Psoas muscle (tissue), 7 donors: ENCODE measurements at regions not wholly inside any gene's neighbourhood (a gene's known extent, or its start where the extent isn't known, plus 50 kb on each side); places are given as distances from the start of the nearest gene placed in this dataset.

ENCODE experiments used
- ATAC-seq, 4 donors: fragments of 200-7000 bp; cut with Tn5 transposase; one replicate each; pipeline ENCODE4 v1.9.1; 2020; ENCODE audit warnings: moderate library complexity in 3 of 4, mild to moderate bottlenecking in 2 of 4
- DNase-seq, 2 donors: peaks; one replicate each; pipeline ENCODE4 v3.0.0-alpha.2; 2020
- H3K27ac ChIP-seq: fragments of 200-600 bp; one replicate; pipeline ENCODE4 v1.8.0; 2022
- H3K27me3 ChIP-seq, 3 donors: fragments of 200-600 bp in 1 of 3; one replicate each; pipeline versions ENCODE4 v1.6.1 to v1.8.0; 2013 to 2022; ENCODE audit warnings: low read length in 2 of 3, mild to moderate bottlenecking in 2 of 3, moderate library complexity in 1 of 3; ENCODE audit not compliant: insufficient read depth in 3 of 3
- H3K36me3 ChIP-seq, 2 donors: fragments of 200-600 bp in 1 of 2; one replicate each; pipeline versions ENCODE4 v1.6.1 to v1.8.0; 2013 to 2022; ENCODE audit warnings: low read depth in 1 of 2, mild to moderate bottlenecking in 1 of 2, moderate library complexity in 1 of 2; ENCODE audit not compliant: insufficient read depth in 1 of 2
- H3K4me1 ChIP-seq: fragments of 200-600 bp; one replicate; pipeline ENCODE4 v1.8.0; 2022
- H3K4me3 ChIP-seq: fragments of 200-600 bp; one replicate; pipeline ENCODE4 v1.8.0; 2022; ENCODE audit warnings: mild to moderate bottlenecking
- H3K9me3 ChIP-seq: fragments of 200-600 bp; one replicate; pipeline ENCODE4 v1.8.0; 2022
- CTCF ChIP-seq: fragments of 200-600 bp; IDR thresholded peaks from one replicate; pipeline ENCODE4 v1.8.0; 2022; ENCODE audit warnings: antibody characterized with exemption
- WGBS, 3 donors: extraction: QIAGEN DNeasy Blood & Tissue Kit; methylation state at CpG; one replicate each; pipeline versions ENCODE4 v1.1.6 to v1.1.7; 2013; 5-methylcytosine and 5-hydroxymethylcytosine counted together
- intact Hi-C, 2 donors: fragments of 100-400 bp; cut with DNase I; formaldehyde crosslinking; loops; one replicate each; pipeline versions ENCODE4 v1.11.0 to v1.14.2; 2022
- donor health status: healthy with polysubstance abuse.
- donor health status: DM: no; HTN: no; CAD: no; lungs with moderate emphysema.
- donor health status: Bipolar disorder and iron deficiency.
- donor health status: healthy.
- donor health status: DM: yes; HTN: yes; CAD: no.
- donor health status: DM: no; HTN: no; CAD: no.
- donor health status: DM: yes; HTN: yes; CAD: no.

- H3K4me1 ChIP-seq = peaks cover 37% of the 10 kb centered on the region
- no peaks in the 10 kb centered on the region for H3K9me3 ChIP-seq
- no peak overlapping the region for H3K27ac ChIP-seq
- no peaks in the 10 kb centered on the region for H3K36me3 ChIP-seq
- WGBS, 3 donors = 94 to 95% (median 94%) methylated on average over 7 of the region's 7 CpGs
- no peaks in the 10 kb centered on the region for H3K27me3 ChIP-seq
- no peak overlapping the region for H3K4me3 ChIP-seq
- DNase-seq (no peak), ATAC-seq (no peak)
- intact Hi-C loops = no loop called here
- TF ChIP-seq CTCF = no peak
Observed at GRCh38 chr9:121563881-121564460, 64.3 kb upstream of the GGTA1 start.

GRCh38 chr9:121564504-121565260, 65.0 kb upstream of the GGTA1 start:
- DNase-seq (no peak), ATAC-seq (no peak)
- no peaks in the 10 kb centered on the region for H3K27me3 ChIP-seq
- peaks cover 0 to 1% of the 10 kb centered on the region in 2 donors for H3K36me3 ChIP-seq
- 91 to 95% (median 93%) methylated on average over 11 of the region's 11 CpGs for WGBS, 3 donors
- intact Hi-C loops = no loop called here
- H3K27ac ChIP-seq = peak overlapping the region; percentile 10
- no peaks in the 10 kb centered on the region for H3K9me3 ChIP-seq
- H3K4me1 ChIP-seq = peaks cover 41% of the 10 kb centered on the region
- no peak overlapping the region for H3K4me3 ChIP-seq
- no peak for TF ChIP-seq CTCF

GRCh38 chr9:121566481-121567465, 67.1 kb upstream of the GGTA1 start:
- intact Hi-C loops = no loop called here
- ATAC-seq (peak; percentile 77 to 89 (median 82)), DNase-seq (peak; percentile 59 to 86)
- WGBS, 3 donors = 12 to 27% (median 15%) methylated on average over 27 of the region's 27 CpGs
- H3K27ac ChIP-seq = peak overlapping the region; percentile 95
- peaks cover 52% of the 10 kb centered on the region for H3K4me1 ChIP-seq
- no peak for TF ChIP-seq CTCF
- peaks cover 0 to 3% of the 10 kb centered on the region in 2 donors for H3K36me3 ChIP-seq
- no peaks in the 10 kb centered on the region for H3K27me3 ChIP-seq
- H3K9me3 ChIP-seq = no peaks in the 10 kb centered on the region
- peak overlapping the region; percentile 68 for H3K4me3 ChIP-seq

- intact Hi-C loops = no loop called here
- peak overlapping the region; percentile 95 for H3K27ac ChIP-seq
- H3K4me3 ChIP-seq = peak overlapping the region; percentile 68
- DNase-seq (peak; percentile 46 to 73), ATAC-seq (peak; percentile 66 to 88 (median 83))
- H3K4me1 ChIP-seq = peaks cover 55% of the 10 kb centered on the region
- 5 to 13% (median 7%) methylated on average over 19 of the region's 19 CpGs for WGBS, 3 donors
- peak; percentile 13 for TF ChIP-seq CTCF
- H3K27me3 ChIP-seq = no peaks in the 10 kb centered on the region
- no peaks in the 10 kb centered on the region for H3K9me3 ChIP-seq
- peaks cover 0 to 3% of the 10 kb centered on the region in 2 donors for H3K36me3 ChIP-seq
Observed at GRCh38 chr9:121567500-121568342, 68.1 kb upstream of the GGTA1 start.
